DND-41 (cell line): ENCODE measurements at regions not wholly inside any gene's neighbourhood (a gene's known extent, or its start where the extent isn't known, plus 50 kb on each side); places are given as distances from the start of the nearest gene placed in this dataset.

ENCODE experiments used
- ATAC-seq: fragments of 200-7000 bp; cut with Tn5 transposase; 3 replicates; pipeline ENCODE4 v1.9.1; 2021; ENCODE audit warnings: low read depth; ENCODE audit not compliant: insufficient read depth
- DNase-seq: peaks from one replicate; pipeline ENCODE4 v3.0.0-alpha.2; 2020
- H2AFZ ChIP-seq: 2 replicates; pipeline ENCODE4 v1.6.0; 2012; ENCODE audit warnings: low read depth, low read length
- H3K27ac ChIP-seq: 2 replicates; pipeline ENCODE4 v1.5.1; 2012; ENCODE audit warnings: low read length, inconsistent platforms
- H3K27me3 ChIP-seq: fragments of 200-600 bp; sonication (generic); 2 replicates; pipeline ENCODE4 v1.6.0; 2012; ENCODE audit warnings: low read length, mild to moderate bottlenecking, inconsistent platforms; ENCODE audit not compliant: insufficient read depth, poor library complexity
- H3K36me3 ChIP-seq: 2 replicates; pipeline ENCODE4 v1.5.1; 2012; ENCODE audit warnings: low read length, inconsistent platforms; ENCODE audit not compliant: insufficient read depth
- H3K4me1 ChIP-seq: 2 replicates; pipeline ENCODE4 v1.5.1; 2012; ENCODE audit warnings: mild to moderate bottlenecking, low read length; ENCODE audit not compliant: insufficient read depth
- H3K4me2 ChIP-seq: 2 replicates; pipeline ENCODE4 v1.6.0; 2012; ENCODE audit warnings: mild to moderate bottlenecking, moderate library complexity, low read length, inconsistent platforms; ENCODE audit not compliant: insufficient read depth
- H3K4me3 ChIP-seq, 2 experiments: fragments of 200-600 bp in 1 of 2; shearing (Covaris generic) in 1 of 2; 2 replicates each; pipeline ENCODE4 v1.5.1; 2012 to 2016; ENCODE audit warnings: inconsistent platforms in 2 of 2, low read length in 2 of 2, mild to moderate bottlenecking in 2 of 2, low read depth in 1 of 2, moderate library complexity in 1 of 2
- H3K79me2 ChIP-seq: 2 replicates; pipeline ENCODE4 v1.6.0; 2012; ENCODE audit warnings: low read length, inconsistent platforms; ENCODE audit not compliant: insufficient read depth
- H3K9ac ChIP-seq: 2 replicates; pipeline ENCODE4 v1.6.0; 2012; ENCODE audit warnings: low read depth, mild to moderate bottlenecking, inconsistent platforms, low read length, moderate library complexity
- H3K9me3 ChIP-seq: 2 replicates; pipeline ENCODE4 v1.5.1; 2012; ENCODE audit warnings: low read length, moderate library complexity, mild to moderate bottlenecking, inconsistent platforms; ENCODE audit not compliant: insufficient read depth, severe bottlenecking
- H4K20me1 ChIP-seq: 2 replicates; pipeline ENCODE4 v1.6.0; 2012; ENCODE audit warnings: low read length; ENCODE audit not compliant: insufficient read depth
- EZH2 ChIP-seq: IDR thresholded peaks from 3 replicates; pipeline ENCODE4 v1.6.1; 2012; ENCODE audit warnings: borderline replicate concordance, low read depth, mild to moderate bottlenecking, moderate library complexity, low read length, inconsistent platforms; ENCODE audit not compliant: severe bottlenecking
- TF ChIP-seq, protein P1 (sequence below): IDR thresholded peaks from 2 replicates; pipeline ENCODE4 v1.5.1; 2012; ENCODE audit warnings: borderline replicate concordance, low read length, moderate library complexity, mild to moderate bottlenecking; ENCODE audit not compliant: poor library complexity, severe bottlenecking; ENCODE audit errors: extremely low read depth

DNA sequence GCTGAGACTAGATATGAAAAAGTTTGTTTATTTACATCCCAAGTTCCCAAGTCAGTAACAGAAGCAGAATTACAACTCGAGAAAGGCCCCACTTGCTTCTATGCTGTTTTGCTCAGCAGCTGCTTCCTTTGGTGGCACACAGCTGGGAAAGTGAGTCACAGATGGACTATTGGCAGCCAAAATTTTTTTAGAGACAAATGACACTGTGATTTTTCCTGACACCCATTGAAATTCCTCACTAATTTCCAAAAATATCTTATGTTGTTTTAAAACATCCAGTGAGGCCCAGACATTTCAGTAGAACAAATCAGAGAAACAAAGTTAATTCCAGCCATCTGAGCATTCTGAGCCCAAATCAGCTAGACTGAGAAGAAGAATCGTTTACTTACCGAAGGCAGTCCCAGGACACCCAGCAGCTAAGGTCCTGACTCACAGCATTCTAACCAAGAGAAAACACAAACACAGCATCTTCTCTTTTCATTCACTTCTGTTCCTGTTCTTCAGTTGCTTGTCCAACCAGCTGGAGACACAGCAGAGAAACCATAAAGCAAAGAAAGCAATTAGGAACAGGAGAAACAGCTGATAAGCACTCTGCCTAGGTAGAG lies 188.3 kb downstream of the DAD1 start:
- ATAC-seq (no peak), DNase-seq (no peak)
- Histone ChIP-seq H4K20me1 (no peaks in the 10 kb centered on the region), H3K27me3 (no peaks in the 10 kb centered on the region), H3K9me3 (no peaks in the 10 kb centered on the region), H2AFZ (no peak overlapping the region), H3K9ac (no peak overlapping the region), H3K4me3 (no peak overlapping the region), H3K27ac (no peak overlapping the region), H3K4me2 (no peak overlapping the region), H3K4me1 (peaks cover 23% of the 10 kb centered on the region), H3K36me3 (no peaks in the 10 kb centered on the region), H3K79me2 (no peaks in the 10 kb centered on the region)
- no peak for TF ChIP-seq EZH2
- TF ChIP-seq, protein P1, sequence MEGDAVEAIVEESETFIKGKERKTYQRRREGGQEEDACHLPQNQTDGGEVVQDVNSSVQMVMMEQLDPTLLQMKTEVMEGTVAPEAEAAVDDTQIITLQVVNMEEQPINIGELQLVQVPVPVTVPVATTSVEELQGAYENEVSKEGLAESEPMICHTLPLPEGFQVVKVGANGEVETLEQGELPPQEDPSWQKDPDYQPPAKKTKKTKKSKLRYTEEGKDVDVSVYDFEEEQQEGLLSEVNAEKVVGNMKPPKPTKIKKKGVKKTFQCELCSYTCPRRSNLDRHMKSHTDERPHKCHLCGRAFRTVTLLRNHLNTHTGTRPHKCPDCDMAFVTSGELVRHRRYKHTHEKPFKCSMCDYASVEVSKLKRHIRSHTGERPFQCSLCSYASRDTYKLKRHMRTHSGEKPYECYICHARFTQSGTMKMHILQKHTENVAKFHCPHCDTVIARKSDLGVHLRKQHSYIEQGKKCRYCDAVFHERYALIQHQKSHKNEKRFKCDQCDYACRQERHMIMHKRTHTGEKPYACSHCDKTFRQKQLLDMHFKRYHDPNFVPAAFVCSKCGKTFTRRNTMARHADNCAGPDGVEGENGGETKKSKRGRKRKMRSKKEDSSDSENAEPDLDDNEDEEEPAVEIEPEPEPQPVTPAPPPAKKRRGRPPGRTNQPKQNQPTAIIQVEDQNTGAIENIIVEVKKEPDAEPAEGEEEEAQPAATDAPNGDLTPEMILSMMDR = no peak

DNA sequence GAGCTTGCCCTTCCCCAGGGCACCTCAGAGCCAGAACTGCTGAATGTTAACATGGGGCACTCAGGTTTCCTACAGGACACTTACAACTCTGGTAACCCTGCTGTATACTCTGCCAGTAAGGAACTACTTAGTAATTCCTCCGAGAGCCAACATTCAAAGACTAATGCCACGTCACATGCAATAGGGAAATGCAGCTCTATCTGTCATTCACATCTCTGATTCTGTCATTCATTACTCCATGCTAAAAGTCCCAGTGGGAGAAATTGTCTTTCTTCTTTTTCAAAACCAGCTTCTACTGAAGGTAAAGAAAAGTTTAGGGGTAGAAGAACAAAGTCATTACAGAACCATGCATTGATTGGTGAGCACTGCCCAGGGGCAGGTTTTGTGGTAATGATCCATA lies 189.2 kb downstream of the DAD1 start:
- H3K27ac ChIP-seq = no peak overlapping the region
- no peak for ATAC-seq

DNA sequence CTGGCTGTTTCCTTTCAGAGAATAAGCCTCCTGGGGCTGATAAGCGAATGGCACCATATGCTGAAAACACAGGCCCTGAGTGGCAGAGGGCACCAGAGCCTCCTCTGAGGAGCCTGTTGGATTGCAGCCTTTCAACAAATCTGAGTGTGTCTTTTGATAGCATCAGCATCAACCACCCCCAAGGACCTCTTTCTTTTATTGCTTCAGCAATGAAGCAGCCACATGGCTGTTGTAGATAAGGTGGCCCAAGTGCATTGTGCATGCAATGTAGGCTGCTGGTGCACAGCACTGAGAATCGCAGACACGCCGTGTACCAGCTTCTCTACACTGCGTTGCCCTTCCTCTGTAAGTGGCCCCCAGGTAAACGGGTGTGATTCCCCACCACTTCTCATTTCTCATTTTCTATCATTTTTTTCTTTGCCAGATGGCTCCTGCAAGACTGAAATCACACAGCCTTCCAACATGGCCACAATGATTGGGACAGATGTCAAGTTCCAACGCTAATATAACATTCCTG lies 191.7 kb downstream of the DAD1 start:
- Histone ChIP-seq H2AFZ (no peak overlapping the region), H3K79me2 (no peaks in the 10 kb centered on the region), H4K20me1 (no peaks in the 10 kb centered on the region), H3K9me3 (no peaks in the 10 kb centered on the region), H3K27me3 (no peaks in the 10 kb centered on the region), H3K4me1 (peaks cover 12% of the 10 kb centered on the region), H3K4me3 (no peak overlapping the region), H3K9ac (no peak overlapping the region), H3K36me3 (no peaks in the 10 kb centered on the region), H3K27ac (no peak overlapping the region), H3K4me2 (no peak overlapping the region)
- ATAC-seq (no peak), DNase-seq (no peak)
- TF ChIP-seq, protein P1 = no peak

More for the DNA sequence above, 189.2 kb downstream of the DAD1 start:
- no peak overlapping the region for H2AFZ ChIP-seq
- no peaks in the 10 kb centered on the region for H3K36me3 ChIP-seq
- H3K4me3 ChIP-seq = no peak overlapping the region
- H3K9me3 ChIP-seq = no peaks in the 10 kb centered on the region
- DNase-seq = no peak
- no peak overlapping the region for H3K9ac ChIP-seq
- no peaks in the 10 kb centered on the region for H3K79me2 ChIP-seq
- H4K20me1 ChIP-seq = no peaks in the 10 kb centered on the region
- TF ChIP-seq EZH2 = no peak
- TF ChIP-seq, protein P1 = no peak
- no peak overlapping the region for H3K4me2 ChIP-seq
- H3K4me1 ChIP-seq = peaks cover 23% of the 10 kb centered on the region
- H3K27me3 ChIP-seq = no peaks in the 10 kb centered on the region

DNA sequence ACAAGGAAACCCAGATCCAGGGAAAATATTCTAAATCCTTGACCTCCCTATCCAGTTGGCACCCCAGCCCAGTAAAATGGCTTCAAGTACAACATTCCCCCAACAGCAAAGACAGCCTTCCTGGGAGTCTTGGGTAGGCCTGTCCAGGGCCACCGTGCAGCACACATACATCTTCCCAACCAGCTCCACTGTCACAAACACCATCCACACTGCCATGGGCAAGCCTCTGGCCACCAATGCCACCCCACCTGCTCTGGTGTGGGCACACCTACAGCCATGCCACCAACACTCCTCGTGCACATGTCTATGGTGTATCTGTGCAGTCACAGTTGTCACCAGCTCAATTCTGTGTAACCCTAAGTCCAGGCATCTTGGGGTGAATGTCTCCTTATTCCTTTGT lies 193.2 kb downstream of the DAD1 start:
- H3K4me3 ChIP-seq = no peak overlapping the region
- no peaks in the 10 kb centered on the region for H3K36me3 ChIP-seq
- H4K20me1 ChIP-seq = no peaks in the 10 kb centered on the region
- no peak overlapping the region for H2AFZ ChIP-seq
- ATAC-seq = no peak
- H3K27me3 ChIP-seq = no peaks in the 10 kb centered on the region
- no peaks in the 10 kb centered on the region for H3K79me2 ChIP-seq
- no peak overlapping the region for H3K9ac ChIP-seq
- H3K9me3 ChIP-seq = no peaks in the 10 kb centered on the region
- peaks cover 16% of the 10 kb centered on the region for H3K4me1 ChIP-seq
- DNase-seq = no peak
- H3K4me2 ChIP-seq = no peak overlapping the region
- H3K27ac ChIP-seq = no peak overlapping the region
- TF ChIP-seq, protein P1 = no peak
- no peak for TF ChIP-seq EZH2
